OCI-LY7 (cell line): ENCODE measurements at regions not wholly inside any gene's neighbourhood (a gene's known extent, or its start where the extent isn't known, plus 50 kb on each side); places are given as distances from the start of the nearest gene placed in this dataset.

Experiments
- CTCF ChIP-seq: fragments of 200-600 bp; sonication (generic); conservative IDR thresholded peaks from 2 replicates; pipeline ENCODE4 v1.5.1; 2014; ENCODE audit warnings: mild to moderate bottlenecking, antibody characterized with exemption, low read length, moderate library complexity, mixed read lengths
- EZH2phosphoT487 ChIP-seq: fragments of 200-600 bp; sonication (generic); IDR thresholded peaks from 2 replicates; pipeline ENCODE4 v1.6.1; 2018; ENCODE audit warnings: low read depth, borderline replicate concordance, mild to moderate bottlenecking, mixed run types, antibody characterized with exemption, low read length, moderate library complexity, mixed read lengths

DNA sequence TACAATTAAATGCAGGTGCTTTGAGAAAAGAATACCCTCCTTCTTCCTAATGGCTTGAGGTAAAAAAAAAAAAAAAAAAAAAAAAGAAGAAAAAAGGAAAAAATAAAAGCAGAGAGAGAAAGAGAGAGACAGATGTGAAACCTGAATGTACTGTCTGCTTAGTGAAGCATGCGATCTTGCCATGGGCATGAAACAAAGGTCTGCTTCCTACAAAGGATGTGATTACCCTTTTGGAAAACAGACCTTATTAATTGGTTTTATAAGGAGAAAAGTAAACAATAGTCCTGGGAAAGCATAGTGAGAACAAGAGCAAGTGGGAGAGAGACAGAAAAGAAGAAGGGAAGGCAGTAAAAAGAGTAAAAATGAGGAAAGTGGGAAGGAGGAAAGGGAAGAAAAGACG, 526.1 kb upstream of the PABPC4L start:
- TF ChIP-seq CTCF: no peak
- TF ChIP-seq EZH2phosphoT487: no peak
